Stimulated activated CD4-positive, alpha-beta T cell treated with anti-CD3 and anti-CD28 coated beads, Interleukin-4, amount 100 ng/mL, for 24 hours (primary cell): ENCODE measurements at regions not wholly inside any gene's neighbourhood (a gene's known extent, or its start where the extent isn't known, plus 50 kb on each side); places are given as distances from the start of the nearest gene placed in this dataset.
"Not testable (repeated sequence)": the region's sequence is repeated elsewhere in the genome, so short reads cannot be mapped to it uniquely, and the experiment has no call there.

Experiments
- DNase-seq: peaks from one replicate; pipeline ENCODE4 v3.0.0-alpha.2; 2020

DNA sequence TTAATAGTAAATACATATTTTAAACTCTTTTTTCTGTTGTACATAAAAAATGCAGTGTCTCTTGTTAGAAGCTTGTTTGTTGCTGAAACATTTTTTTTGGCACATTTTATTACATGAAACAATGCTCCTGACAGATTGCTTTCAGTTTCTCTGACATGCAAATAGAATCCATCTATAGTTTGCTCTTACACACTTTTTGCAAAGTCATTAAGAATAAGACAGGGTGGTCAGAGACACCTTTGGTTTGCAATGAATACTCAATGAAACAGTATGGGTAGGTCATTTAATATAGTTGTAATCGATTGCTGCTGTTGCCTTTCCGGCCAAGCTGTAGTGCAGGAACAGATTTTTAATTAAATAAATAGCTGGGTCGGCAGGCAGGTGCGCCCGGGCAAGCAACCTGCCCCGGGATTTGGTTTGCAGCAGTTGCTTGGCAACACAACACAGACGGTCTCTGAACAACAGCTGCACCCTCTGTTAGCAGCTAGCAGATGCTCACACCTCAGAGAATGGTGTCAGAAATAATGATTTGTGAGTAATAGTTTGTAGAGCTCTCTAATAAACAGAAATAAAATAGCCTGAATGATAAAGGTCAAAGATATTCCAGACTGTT is 115.7 kb upstream of the CACNA2D1 start:
- no peak for DNase-seq

DNA sequence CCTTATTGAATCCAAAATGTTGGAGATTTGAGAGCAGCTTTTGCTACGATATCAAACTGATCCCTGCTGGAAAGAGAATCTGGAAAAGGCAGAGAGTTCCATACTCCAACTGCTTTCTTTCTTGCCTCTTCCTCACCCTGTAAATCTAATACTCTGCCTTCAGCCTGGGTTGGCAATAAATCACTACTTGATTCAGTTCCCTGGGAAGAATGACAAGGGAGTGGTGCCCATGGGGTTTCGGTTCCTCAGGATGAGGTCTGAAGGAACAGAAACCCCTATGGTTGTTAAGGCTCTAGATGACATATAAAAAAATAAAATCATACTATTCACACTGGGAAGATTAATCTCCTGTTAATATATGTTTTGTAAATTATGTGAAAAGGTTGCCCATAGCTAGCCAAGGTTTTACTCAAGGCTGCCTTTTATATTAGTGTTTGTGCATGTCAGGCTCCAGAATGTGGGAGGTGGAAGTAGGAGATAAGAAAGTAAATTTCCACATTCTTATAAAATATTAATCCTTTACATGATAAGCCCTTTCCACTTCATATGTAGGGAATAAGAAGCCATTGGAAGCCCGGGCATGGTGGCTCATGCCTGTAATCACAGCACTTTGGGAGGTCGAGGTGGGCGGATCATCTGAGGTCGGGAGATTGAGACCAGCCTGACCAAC is 106.2 kb upstream of the CACNA2D1 start:
- DNase-seq, result no peak

- DNase-seq, result no peak
These were observed 104.6 kb upstream of the CACNA2D1 start for GRCh38 chr7:82548141-82548688.

GRCh38 chr7:82542665-82543064 is 99.1 kb upstream of the CACNA2D1 start:
- DNase-seq, result no peak

- DNase-seq, result no peak
These were observed 96.4 kb upstream of the CACNA2D1 start for GRCh38 chr7:82539969-82540368.

DNA sequence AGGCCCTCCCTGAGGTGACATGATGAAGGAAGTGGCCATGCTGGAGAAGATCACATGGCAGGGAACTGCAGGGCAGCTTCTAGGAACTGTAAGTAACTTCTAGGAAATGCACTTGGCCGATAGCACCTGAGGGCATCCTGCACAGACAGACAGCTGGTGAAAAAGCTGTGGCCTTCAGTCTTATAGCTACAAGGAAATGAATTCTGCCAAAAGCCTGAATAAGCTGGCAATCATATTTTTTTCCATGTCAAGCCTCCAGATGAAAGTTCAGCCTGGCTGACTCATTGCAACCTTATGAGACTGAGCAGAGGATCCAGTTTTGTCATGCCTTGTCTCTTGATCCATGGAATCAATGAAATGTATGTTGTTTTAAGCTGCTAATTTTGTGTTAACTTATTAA is 91.1 kb upstream of the CACNA2D1 start:
- DNase-seq, result no peak

- DNase-seq, result no peak
These were observed 86.8 kb upstream of the CACNA2D1 start for GRCh38 chr7:82530361-82530760.

GRCh38 chr7:82528577-82529310 is 85.2 kb upstream of the CACNA2D1 start:
- no peak for DNase-seq

DNA sequence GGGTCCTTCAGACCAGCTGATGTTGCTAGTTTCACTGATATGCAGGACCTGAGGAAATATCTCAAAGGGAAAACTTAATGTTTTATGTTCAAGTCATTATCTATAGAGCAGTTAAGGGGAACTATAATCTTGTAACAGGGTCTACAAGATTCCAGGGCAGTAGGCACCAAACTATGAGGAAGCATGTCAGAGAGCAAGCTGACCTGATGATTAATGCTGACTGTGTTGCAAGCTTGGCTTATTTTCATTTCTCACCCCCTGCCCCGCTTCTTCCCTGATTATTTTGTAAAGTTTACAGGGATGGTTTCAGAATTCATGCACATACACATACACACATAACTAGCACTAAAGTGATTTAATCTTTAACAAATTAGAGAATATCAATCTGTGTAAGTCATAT is 84.3 kb upstream of the CACNA2D1 start:
- DNase-seq, result no peak

DNA sequence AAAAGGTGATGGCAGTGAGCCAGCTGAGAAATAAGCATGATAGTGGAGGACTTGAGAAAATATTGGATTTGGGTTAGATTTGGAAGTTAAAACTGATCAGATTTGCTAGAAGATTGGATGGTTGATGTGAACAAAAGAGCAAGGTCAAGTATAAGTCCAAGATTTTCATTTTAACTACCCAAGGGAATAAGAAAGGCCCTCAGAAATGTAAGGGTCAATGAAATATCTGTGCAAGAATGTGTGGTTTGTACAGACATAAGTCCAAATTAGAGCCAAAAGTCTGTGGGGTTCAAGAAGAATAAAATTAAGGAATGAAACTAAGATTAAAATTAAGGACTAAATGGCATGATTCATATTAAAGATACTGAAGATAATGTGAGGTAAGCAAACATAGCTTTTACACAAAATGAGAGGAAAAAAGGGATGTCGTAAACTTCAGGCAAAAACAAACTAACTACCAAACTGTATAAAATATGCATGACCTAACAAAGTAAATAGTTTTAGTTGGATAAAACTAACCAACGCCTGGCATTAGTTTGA is 78.4 kb upstream of the CACNA2D1 start:
- DNase-seq, result no peak

DNA sequence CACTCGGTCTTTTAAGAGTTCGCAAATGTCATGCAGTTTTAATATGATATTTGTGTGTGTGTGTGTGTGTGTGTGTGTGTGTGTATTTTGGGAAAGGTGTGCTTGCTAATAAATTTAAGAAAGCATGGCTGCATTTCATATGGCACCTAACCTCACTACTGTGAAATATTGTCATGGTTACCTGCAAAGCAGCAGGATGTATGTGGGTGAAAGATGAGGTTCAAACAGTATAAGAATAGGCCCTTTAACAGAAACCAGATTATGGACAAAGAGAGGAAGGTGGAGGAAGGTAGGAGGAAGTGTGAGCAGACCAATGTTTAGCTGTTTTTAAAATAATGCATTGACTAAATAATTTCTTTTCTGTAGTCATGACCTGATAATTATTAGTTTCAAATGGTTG is 73.5 kb upstream of the CACNA2D1 start:
- no peak for DNase-seq

- DNase-seq, result no peak
These were observed 68.0 kb upstream of the CACNA2D1 start for GRCh38 chr7:82511542-82511941.

DNA sequence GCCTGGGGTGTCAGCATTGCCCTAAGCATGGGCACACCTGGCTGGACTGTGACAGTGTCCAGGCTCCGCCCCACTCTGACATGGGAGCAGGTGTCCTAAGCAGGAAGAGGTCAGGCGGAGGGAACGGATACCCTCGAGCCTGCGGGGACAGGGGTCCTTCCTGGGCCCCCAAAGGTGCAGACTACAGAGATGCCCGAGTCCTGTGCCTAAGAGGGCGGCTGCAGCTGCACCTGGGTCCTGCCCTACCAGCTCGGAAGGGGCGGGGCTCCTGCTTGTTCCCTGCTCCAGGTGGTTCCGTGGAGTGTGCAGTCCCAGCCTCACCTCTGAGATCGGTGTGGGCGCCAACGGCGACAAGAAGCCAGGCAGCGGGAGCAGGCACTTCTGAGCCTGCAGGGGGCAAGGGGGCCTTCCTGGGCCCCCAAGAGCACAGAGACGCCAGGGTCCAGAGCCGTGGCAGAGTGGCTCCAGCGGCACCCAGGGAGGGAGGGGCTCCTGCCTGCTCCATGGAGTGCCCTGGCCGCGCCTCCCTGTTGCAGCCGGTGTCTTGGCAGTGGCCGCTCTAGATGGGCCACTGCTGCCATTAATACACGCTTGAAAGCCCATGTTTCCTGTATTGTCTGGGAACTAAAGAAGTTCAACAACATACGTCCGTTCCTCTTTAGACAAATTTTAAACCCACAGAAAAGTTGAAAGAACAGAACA is 64.5 kb upstream of the CACNA2D1 start:
- no peak for DNase-seq

GRCh38 chr7:82507365-82507975 is 63.9 kb upstream of the CACNA2D1 start:
- DNase-seq, result no peak

- DNase-seq, result no peak
These were observed 63.1 kb upstream of the CACNA2D1 start for GRCh38 chr7:82506702-82507101.

- DNase-seq, result no peak
These were observed 62.6 kb upstream of the CACNA2D1 start for GRCh38 chr7:82506208-82506607.

DNA sequence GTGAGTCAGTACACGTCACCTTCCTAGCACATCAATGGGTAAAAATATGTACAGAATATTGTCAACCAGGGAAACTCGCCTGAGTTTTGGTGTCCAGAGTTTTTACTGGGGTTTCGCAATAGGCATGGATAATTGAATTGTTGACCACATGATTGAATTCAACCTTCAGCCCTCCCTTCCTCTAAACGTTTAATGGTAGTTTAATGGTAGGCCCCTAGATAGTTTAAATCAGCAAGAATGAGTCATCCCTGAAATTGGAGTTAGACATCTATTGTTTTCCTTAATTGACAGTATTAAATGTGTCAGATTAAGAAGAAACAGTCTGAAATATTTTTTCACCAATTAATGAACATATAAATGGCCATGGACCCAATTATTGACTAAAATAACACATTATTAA is 57.8 kb upstream of the CACNA2D1 start:
- no peak for DNase-seq

GRCh38 chr7:82499546-82499945 is 56.0 kb upstream of the CACNA2D1 start:
- DNase-seq, result not testable (repeated sequence)

- DNase-seq, result no peak
These were observed 50.8 kb upstream of the CACNA2D1 start for GRCh38 chr7:82494420-82494819.
